ENCODE measurements at regions not wholly inside any gene's neighbourhood (a gene's known extent, or its start where the extent isn't known, plus 50 kb on each side); places are given as distances from the start of the nearest gene placed in this dataset.
A peak's percentile ranks its signal among the peaks of the same experiment; 100 is the strongest.
"Not testable (repeated sequence)": the region's sequence is repeated elsewhere in the genome, so short reads cannot be mapped to it uniquely, and the experiment has no call there.

GRCh38 chr19:7400815-7401214 is 52.1 kb downstream of the ARHGEF18 start:
- DNase-seq: no peak

GRCh38 chr19:7401694-7402093 is 53.0 kb downstream of the ARHGEF18 start:
- no peak for DNase-seq

- DNase-seq: not testable (repeated sequence)
Measured at GRCh38 chr19:7405482-7405881, 56.7 kb downstream of the ARHGEF18 start.

DNA sequence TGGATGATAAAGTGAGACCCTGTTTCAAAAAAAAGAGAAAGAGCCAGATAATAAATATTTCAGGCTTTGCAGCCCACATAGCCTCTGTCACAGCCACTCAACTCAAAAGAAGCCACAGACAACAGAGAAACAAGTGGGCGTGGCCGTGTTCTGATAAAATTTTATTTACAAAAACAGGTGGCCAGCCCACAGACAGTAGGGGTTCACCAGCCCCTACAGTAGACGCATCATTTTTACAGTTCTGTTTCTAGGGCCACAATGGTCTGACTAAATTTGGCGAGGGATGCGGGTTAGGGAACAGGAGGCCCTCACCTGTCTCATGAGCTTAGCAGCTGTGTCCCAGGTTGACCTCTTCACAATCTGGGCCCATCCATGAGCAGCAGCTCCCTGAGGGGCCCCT is 59.5 kb downstream of the ARHGEF18 start:
- DNase-seq: no peak

DNA sequence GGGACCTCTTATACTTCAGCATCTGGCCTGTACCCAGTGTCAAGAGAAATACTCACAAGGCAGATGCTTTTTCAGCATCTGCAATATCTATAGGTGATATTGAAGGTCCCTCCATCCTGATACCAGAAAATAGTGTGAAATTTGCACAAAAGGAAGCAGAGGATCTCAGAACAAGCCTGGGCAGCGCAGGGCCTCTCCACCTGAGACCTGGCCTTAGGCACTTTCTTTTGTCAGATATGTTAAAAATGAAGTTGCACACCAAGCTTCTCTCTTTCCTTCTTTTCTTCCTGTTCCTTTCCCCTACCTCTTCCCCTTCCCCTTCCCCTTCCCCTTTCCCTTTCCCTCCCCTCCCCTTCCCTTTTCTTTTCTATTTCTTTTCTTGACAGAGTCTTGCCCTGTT is 62.2 kb downstream of the ARHGEF18 start:
- no peak for DNase-seq

DNA sequence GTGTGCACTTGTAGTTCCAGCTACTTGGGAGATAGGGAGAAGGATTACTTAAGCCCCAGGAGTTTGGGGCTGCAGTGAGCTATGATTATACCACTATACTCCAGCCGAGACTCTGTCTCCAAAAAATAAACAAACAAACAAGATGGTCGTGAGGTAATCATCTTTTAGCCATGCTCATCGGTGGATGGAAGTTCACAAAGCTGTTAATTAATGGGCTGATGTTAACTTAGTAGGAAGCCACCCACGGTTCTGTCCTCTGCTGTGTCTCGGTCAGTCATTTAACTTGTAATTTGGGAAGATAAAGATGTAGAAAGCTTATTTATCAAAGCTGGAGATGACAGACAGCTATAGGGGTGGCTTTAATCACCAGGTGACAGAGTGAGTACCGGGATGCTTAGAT is 64.9 kb downstream of the ARHGEF18 start:
- no peak for DNase-seq

DNA sequence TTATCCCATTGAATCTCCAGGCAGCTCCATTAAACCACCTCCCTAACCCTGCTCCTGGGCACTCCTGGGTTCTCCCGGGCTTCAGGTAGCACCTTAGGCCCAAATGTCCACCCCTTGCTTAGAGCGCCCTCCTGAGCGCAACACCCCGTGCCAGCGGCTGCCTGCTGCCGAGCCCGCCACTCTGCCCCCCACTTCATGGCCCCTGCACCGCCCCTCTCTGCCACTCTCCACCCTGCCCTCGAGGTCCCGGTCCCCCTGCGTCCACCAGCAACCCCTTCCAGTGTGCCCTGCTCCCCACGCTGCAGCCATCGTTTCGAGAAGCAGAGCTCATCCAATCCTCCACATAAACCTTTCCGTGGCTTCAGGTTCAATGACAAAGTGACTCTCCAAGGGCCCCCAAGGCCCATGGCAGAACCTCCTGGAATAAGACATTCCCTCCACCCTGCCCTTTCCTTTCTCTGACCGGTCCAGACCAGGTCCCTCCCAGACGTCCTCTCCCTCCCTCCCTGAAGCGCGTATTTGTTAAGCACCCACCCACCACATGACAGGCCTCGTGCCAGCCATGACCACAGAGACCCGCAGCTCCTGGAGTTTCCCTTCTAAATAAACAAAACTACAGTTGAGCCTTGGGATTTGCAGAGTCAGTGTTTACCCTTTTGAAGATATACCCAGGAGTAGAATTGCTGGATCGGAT is 66.6 kb downstream of the ARHGEF18 start:
- DNase-seq: no peak

DNA sequence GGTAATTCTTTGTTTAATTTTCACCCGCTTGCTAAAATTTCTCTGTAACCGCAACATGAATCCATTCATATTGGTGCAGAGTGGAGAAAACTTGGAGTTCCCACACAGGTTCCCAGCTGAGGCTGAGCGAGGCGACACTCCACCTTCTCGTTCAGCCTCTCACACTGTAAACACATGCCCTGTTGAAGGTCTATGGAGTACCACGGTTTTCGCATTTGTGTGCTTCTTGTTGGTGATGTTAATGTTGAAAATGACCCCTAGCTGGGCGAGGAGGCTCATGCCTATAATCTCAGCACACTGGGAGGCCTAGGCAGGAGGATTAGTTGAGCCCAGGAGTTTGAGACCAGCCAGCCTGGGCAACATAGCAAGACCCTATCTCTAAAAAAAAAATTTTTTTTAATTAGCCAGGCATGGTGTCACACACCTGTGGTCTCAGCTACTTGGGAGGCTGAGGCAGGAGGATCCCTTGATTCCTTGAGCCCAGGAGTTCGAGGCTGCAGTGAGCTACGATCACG is 67.2 kb downstream of the ARHGEF18 start:
- DNase-seq: no peak

- no peak for DNase-seq
Measured at GRCh38 chr19:7417671-7418324, 69.1 kb downstream of the ARHGEF18 start.

- DNase-seq: peak; percentile 71
Measured at GRCh38 chr19:7418596-7418995, 69.9 kb downstream of the ARHGEF18 start.

DNA sequence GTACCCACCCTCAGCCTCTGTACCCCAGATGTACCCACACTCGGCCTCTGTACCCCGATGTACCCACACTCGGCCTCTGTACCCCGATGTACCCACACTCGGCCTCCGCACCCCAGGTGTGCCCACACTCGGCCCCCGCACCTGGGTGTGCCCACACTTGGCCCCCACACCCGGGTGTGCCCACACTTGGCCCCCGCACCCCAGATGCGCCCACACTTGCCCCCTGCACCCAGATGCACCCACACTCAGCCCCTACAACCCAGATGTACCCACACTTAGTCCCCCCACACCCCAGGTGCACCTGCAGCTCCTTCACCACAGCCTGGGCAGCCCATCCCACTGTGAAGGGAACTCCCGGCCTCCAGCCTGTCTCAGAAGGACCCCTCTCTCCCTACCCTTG is 69.7 kb downstream of the PEX11G start:
- no peak for DNase-seq

GRCh38 chr19:7419777-7420439 is 68.9 kb downstream of the PEX11G start:
- no peak for DNase-seq

DNA sequence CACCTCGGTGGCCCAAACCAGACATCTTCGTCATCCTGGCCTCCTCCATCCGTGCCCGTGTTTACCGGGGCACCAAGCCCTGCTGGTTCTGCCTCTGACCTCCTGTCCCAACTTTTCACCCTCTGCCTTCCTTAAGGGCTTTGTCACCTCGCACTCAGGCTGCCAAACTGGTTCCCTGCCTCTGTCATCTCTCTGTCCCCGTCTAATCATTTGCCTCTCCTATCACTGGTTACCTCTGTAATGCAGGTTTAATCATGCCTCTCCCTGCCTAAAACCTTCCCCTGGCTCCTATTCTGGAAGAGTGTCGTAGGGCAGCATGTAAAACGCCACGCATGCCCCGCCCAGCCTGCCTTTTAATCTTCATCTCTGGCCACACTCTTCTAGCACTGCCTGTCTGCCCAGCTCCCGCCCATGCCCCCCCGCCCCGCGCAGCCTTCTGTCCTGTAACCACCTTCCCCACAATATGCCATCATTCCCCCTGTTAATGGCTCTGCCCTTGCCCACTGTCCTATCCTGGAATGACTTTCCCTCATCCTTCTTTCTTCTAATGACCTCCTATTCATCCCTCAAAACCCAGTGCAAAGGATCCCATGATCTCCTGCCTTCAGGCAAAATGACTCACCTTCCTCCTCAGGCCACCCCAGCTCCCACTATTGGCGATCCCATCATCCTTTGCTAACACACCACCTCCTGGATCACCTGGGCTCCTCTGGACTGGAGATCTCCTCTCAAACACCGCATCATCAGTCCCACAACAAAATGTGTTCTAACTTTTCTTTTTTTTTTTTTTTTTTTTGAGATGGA is 66.7 kb downstream of the PEX11G start:
- DNase-seq: no peak

Data from NCI-H510A (cell line).